ENCODE measurements at regions not wholly inside any gene's neighbourhood (a gene's known extent, or its start where the extent isn't known, plus 50 kb on each side); places are given as distances from the start of the nearest gene placed in this dataset.

GRCh38 chrX:28303486-28303885 lies 283.8 kb upstream of the IL1RAPL1 start:
- ChIA-PET POLR2A (no interaction called here), CTCF (no interaction called here)
- no peak for DNase-seq (ENCODE audit: extremely low spot score)
- TF ChIP-seq CTCF (IDR thresholded peaks at IDR 0.05; ENCODE audit: control extremely low read depth, extremely low read depth, low read depth, missing control alignments): no peak

GRCh38 chrX:28278726-28279125 lies 297.5 kb upstream of the DCAF8L1 start:
- no peak for TF ChIP-seq CTCF (IDR thresholded peaks at IDR 0.05; ENCODE audit: control extremely low read depth, extremely low read depth, low read depth, missing control alignments)
- ChIA-PET POLR2A (no interaction called here), CTCF (no interaction called here)
- DNase-seq (ENCODE audit: extremely low spot score): no peak

- DNase-seq (ENCODE audit: extremely low spot score): no peak
- ChIA-PET POLR2A (no interaction called here), CTCF (no interaction called here)
- no peak for TF ChIP-seq CTCF (IDR thresholded peaks at IDR 0.05; ENCODE audit: control extremely low read depth, extremely low read depth, low read depth, missing control alignments)
These were observed 297.0 kb upstream of the DCAF8L1 start for GRCh38 chrX:28278251-28278650.

- CTCF ChIA-PET: no interaction called here
- no peak for DNase-seq (ENCODE audit: extremely low spot score)
- TF ChIP-seq CTCF (IDR thresholded peaks at IDR 0.05; ENCODE audit: control extremely low read depth, extremely low read depth, low read depth, missing control alignments): no peak
- POLR2A ChIA-PET: no interaction called here
These were observed 292.5 kb upstream of the DCAF8L1 start for GRCh38 chrX:28273736-28274135.

GRCh38 chrX:28246675-28247074 lies 265.4 kb upstream of the DCAF8L1 start:
- DNase-seq (ENCODE audit: extremely low spot score): no peak
- CTCF ChIA-PET: no interaction called here
- POLR2A ChIA-PET: no interaction called here
- TF ChIP-seq CTCF (IDR thresholded peaks at IDR 0.05; ENCODE audit: control extremely low read depth, extremely low read depth, low read depth, missing control alignments): no peak

GRCh38 chrX:28229217-28229616 lies 248.0 kb upstream of the DCAF8L1 start:
- TF ChIP-seq CTCF (IDR thresholded peaks at IDR 0.05; ENCODE audit: control extremely low read depth, extremely low read depth, low read depth, missing control alignments): no peak
- POLR2A ChIA-PET: no interaction called here
- CTCF ChIA-PET: no interaction called here
- no peak for DNase-seq (ENCODE audit: extremely low spot score)

GRCh38 chrX:28225513-28225912 lies 244.3 kb upstream of the DCAF8L1 start:
- no peak for TF ChIP-seq CTCF (IDR thresholded peaks at IDR 0.05; ENCODE audit: control extremely low read depth, extremely low read depth, low read depth, missing control alignments)
- CTCF ChIA-PET: no interaction called here
- POLR2A ChIA-PET: no interaction called here
- no peak for DNase-seq (ENCODE audit: extremely low spot score)

All from GM10248 (cell line).